Tibial nerve (tissue), 4 donors: ENCODE measurements at regions not wholly inside any gene's neighbourhood (a gene's known extent, or its start where the extent isn't known, plus 50 kb on each side); places are given as distances from the start of the nearest gene placed in this dataset.

Experiments used
- CTCF ChIP-seq, 5 experiments: fragments of 200-600 bp in 3 of 5; fragments of 450-650 bp in 2 of 5; sonication (generic) in 3 of 5; IDR thresholded peaks; one replicate each; pipeline ENCODE4 v1.5.1; 2016 to 2019; ENCODE audit warnings: antibody characterized with exemption in 5 of 5, mild to moderate bottlenecking in 3 of 5, moderate library complexity in 2 of 5
- EP300 ChIP-seq, 2 donors: sonication (generic); formaldehyde crosslinking; IDR thresholded peaks; one replicate each; pipeline ENCODE4 v1.6.1; 2017; ENCODE audit warnings: antibody characterized with exemption in 2 of 2, mild to moderate bottlenecking in 1 of 2
- POLR2A ChIP-seq, 2 donors: fragments of 450-650 bp; IDR thresholded peaks; one replicate each; pipeline ENCODE4 v1.6.1; 2017; ENCODE audit warnings: antibody characterized with exemption in 2 of 2, mild to moderate bottlenecking in 2 of 2, moderate library complexity in 2 of 2

GRCh38 chr1:95659166-95659565, 425.2 kb downstream of the RWDD3 start:
- TF ChIP-seq CTCF (IDR thresholded peaks at IDR 0.05) = no peak
- no peak for TF ChIP-seq POLR2A (IDR thresholded peaks at IDR 0.05)
- no peak for TF ChIP-seq EP300 (IDR thresholded peaks at IDR 0.05)
